ENCODE measurements at regions not wholly inside any gene's neighbourhood (a gene's known extent, or its start where the extent isn't known, plus 50 kb on each side); places are given as distances from the start of the nearest gene placed in this dataset.

- no peak for DNase-seq
Observed at GRCh38 chr4:27276307-27277073, 415.8 kb downstream of the STIM2 start.

GRCh38 chr4:27278615-27279375, 418.2 kb downstream of the STIM2 start:
- peak; percentile 3 for DNase-seq

GRCh38 chr4:27288496-27288895, 427.9 kb downstream of the STIM2 start:
- no peak for DNase-seq

DNA sequence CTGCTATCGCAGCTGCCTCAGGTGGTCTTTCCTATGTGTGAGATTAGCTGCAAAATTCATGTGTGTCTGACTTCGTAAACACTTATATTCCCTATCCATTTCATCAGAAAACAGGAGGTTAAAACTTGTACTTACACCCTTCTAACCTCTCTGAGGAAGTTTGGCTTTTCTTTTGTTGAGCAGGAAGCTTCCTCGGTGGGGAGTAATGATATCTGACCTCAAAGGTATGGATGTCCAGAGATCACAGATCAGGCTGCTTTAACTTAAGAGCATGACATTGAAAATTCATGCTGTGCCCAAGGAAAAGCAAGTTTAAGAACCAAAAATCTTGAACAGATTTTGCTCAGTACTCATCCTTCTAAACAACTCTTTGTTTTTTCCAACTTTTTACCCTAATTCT, 429.1 kb downstream of the STIM2 start:
- no peak for DNase-seq

- no peak for DNase-seq
Observed at GRCh38 chr4:27293831-27294230, 433.2 kb downstream of the STIM2 start.

GRCh38 chr4:27304751-27305150, 444.1 kb downstream of the STIM2 start:
- no peak for DNase-seq

GRCh38 chr4:27305246-27305645, 444.6 kb downstream of the STIM2 start:
- DNase-seq, result no peak

- DNase-seq, result no peak
Observed at GRCh38 chr4:27308379-27308778, 447.7 kb downstream of the STIM2 start.

GRCh38 chr4:27315625-27316024, 455.0 kb downstream of the STIM2 start:
- no peak for DNase-seq

DNA sequence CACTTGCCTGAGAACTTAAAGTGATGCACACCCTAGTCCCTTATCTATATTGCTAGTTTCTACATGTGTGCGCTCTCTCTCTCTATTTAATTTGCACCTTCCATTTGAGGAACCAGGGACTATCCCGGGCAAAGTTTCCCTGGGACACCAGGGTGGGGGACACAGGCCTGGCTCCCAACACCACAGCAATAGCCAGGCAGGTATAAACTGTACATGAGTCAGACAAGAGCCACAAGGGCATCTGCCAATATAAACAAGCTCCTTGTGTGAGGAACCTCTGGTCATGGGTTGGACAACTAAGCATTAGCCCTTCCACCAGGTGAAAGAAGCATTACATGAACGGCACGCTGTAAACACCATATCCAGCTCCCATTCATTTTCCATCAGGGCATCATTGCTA, 455.5 kb downstream of the STIM2 start:
- no peak for DNase-seq

DNA sequence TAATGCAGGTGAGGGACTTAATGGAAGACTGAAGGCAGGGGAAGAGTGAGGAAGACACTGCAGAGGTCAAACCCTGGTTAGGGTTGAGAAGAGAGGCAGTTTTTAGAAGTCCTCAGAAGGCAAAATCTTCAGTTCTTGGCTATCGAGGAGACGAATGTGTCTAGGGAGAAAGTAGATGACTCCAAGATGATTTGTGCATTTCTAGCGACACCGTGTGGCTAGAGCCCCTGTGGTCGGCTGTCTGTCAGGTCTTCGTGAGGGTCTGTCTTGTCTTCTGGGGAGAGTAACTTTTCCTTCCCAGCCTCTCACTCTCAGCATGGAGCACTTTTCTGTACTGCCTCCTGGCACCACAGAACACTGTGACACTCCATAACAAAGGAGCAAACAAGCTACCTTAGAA, 458.1 kb downstream of the STIM2 start:
- DNase-seq, result peak; percentile 35

DNA sequence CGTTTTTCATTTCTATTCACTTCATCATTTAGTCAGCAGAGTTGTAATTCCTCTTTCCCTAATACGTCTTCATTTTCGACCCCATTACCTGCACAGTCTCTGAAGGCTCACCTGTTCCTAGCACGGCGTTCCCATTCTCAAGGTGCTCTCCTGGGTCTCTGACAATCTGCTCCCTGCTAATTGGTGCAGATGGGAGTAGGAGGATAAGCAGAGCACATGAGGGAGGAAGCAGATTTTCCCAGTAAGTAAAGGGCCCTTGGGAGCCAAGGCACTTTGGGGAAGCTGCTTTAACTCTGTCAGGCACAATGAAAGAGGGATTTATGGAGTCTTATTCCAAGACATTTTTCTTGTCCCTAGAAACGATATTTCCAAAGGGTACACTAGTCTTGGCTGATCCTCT, 466.4 kb downstream of the STIM2 start:
- DNase-seq, result no peak

GRCh38 chr4:27327421-27328181, 467.0 kb downstream of the STIM2 start:
- DNase-seq, result no peak

- DNase-seq, result no peak
Observed at GRCh38 chr4:27338530-27338929, 477.9 kb downstream of the STIM2 start.

- DNase-seq, result no peak
Observed at GRCh38 chr4:27343411-27343810, 482.8 kb downstream of the STIM2 start.

- peak; percentile 54 for DNase-seq
Observed at GRCh38 chr4:27350161-27350560, 489.5 kb downstream of the STIM2 start.

- no peak for DNase-seq
Observed at GRCh38 chr4:27357283-27357682, 496.6 kb downstream of the STIM2 start.

DNA sequence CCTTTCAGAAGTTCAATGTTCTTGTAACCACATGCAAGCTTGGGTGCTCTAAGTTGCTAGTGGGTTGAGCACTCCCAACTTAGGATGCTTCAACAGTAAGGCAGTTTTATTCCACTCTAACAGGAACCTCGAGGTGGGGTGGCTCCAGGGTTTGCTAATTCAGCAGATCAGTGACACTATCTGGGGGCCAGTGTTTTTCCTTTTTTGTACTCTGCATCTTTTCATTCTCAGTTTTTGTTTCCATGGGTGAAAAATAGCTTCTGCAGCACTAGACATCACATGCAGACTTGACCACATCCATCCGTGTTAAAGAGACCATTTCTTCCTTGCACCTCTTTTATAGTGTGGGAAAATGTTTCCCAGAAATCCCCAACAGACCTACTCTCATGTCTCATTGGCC, 497.6 kb downstream of the STIM2 start:
- DNase-seq, result no peak

- DNase-seq, result no peak
Observed at GRCh38 chr4:27360131-27360530, 499.5 kb downstream of the STIM2 start.

GRCh38 chr4:27360790-27361267, 500.2 kb downstream of the STIM2 start:
- DNase-seq, result no peak

DNA sequence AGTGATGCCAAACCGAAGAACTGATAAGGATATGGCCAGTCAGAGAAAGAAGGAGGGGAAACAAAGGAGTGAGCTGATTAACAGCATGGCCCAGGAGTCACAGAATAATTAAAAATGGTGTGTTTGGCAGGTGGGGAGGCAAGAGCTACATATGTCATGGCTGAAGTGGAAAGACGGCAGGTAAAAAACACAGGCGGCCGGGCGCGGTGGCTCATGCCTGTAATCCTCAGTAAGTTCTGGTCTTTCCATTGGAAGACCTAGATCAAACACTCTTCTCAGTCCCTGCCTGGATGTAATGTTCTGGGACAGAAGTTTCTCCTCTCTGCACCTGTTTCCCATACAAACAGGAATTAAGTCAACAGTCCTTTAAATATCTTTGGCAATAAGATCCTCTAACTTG, 503.9 kb downstream of the STIM2 start:
- no peak for DNase-seq

- DNase-seq, result no peak
Observed at GRCh38 chr4:27366104-27366823, 505.6 kb downstream of the STIM2 start.

- no peak for DNase-seq
Observed at GRCh38 chr4:27368781-27369180, 508.1 kb downstream of the STIM2 start.
